ENCODE measurements at regions not wholly inside any gene's neighbourhood (a gene's known extent, or its start where the extent isn't known, plus 50 kb on each side); places are given as distances from the start of the nearest gene placed in this dataset.
"Not testable (repeated sequence)": the region's sequence is repeated elsewhere in the genome, so short reads cannot be mapped to it uniquely, and the experiment has no call there.

DNA sequence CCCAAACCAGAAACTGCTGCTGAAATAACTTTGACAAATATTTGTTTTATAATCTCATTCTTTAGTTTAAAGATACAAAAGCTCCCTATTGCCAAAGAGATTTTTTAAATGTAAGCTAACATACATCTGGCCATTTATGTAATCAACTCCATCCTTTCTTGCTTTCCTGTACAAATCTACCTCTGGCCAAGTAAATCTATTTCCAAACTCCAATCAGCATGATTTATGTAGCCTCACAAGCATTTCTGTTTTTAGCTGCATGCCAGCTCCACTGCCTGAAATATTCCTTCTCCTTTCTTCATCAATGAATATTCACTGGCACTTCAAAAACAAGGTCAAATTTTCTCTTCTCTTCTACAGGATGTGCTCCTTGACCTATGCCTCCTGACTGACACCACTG lies 80.0 kb downstream of the SHOX2 start:
- no peak for DNase-seq (ENCODE audit: low spot score)

DNA sequence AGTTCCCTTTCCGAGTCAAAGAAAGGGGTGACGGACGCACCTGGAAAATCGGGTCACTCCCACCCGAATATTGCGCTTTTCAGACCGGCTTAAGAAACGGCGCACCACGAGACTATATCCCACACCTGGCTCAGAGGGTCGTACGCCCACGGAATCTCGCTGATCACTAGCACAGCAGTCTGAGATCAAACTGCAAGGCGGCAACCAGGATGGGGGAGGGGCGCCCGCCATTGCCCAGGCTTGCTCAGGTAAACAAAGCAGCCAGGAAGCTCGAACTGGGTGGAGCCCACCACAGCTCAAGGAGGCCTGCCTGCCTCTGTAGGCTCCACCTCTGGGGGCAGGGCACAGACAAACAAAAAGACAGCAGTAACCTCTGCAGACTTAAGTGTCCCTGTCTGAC lies 86.3 kb downstream of the SHOX2 start:
- DNase-seq (ENCODE audit: low spot score): not testable (repeated sequence)

- DNase-seq (ENCODE audit: low spot score): no peak
Measured at GRCh38 chr3:158018462-158018861, 87.8 kb downstream of the SHOX2 start.

GRCh38 chr3:158012901-158013300 lies 93.3 kb downstream of the SHOX2 start:
- no peak for DNase-seq (ENCODE audit: low spot score)

DNA sequence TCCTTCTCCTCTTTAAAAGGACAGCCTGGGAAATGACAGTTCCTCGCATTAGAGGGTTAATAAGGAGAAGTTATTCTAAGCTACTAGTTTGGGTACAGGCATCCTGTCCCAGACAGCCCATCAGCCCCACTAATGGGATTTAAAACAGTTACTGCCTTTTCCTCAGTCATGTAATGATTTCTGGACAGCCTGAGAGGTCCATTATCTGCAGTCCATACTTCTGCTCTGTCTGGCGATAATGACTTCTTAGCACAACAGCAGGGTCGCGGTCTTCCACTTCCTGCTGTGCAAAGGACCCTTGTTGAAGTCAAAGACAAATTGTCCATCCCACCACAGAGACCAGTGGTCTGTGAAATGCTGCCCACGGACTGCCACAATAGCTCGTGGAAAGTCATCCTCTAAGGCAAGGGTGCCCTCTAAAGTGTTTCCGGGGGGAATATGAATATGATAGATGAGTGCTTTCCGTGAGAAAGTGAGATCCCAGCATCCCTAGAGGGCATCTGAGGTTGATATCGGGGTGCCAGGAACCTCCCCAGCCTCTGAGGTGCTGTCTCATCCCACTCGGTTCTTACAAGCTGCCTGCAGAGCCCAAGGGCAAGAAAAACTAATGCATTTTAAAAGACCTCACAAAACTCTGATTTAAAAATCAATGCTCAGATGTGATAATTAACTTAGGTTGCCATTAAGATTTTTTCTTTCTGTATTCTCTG lies 100.7 kb downstream of the SHOX2 start:
- no peak for DNase-seq (ENCODE audit: low spot score)

- DNase-seq (ENCODE audit: low spot score): no peak
Measured at GRCh38 chr3:157999246-157999645, 107.0 kb downstream of the SHOX2 start.

GRCh38 chr3:157982359-157982758 lies 123.9 kb downstream of the SHOX2 start:
- DNase-seq (ENCODE audit: low spot score): no peak

DNA sequence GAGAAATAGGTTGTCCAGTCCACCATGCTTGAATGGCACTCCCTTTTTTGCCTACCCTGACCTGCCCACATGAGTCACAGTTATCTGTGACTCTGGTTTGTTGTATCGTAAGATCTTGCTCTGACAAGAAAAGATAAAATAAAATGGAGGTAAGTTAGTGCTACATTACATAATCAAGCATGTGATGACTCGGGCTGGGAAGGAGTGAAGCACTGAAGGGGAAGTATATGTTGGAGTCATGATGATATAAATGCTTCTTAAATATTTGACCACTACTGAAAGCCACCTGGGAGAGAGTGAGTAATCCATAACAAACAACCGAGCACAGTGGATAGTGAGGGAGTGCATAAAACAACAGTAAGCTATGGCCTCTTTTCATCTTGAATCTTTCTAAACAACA lies 124.4 kb downstream of the SHOX2 start:
- DNase-seq (ENCODE audit: low spot score): no peak

- no peak for DNase-seq (ENCODE audit: low spot score)
Measured at GRCh38 chr3:157979022-157979421, 127.2 kb downstream of the SHOX2 start.

DNA sequence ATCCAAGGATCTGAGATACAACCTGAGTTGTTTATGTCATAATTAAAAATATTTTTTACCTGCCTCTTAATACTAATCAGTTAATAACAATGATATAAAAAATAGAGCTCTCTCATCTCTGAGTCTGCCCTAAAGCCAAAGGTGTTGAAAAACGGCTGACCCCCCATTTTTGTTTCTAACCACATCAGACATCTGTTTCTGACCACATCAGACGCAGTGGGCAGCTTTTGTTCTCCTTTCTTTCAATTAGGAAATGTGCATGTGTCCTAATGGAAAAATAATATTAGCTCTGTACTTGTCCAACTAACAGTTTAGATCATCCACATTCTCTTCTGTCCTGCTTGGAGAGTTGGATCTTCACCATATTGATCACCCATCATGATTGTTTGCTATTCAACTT lies 144.6 kb downstream of the SHOX2 start:
- DNase-seq (ENCODE audit: low spot score): no peak

DNA sequence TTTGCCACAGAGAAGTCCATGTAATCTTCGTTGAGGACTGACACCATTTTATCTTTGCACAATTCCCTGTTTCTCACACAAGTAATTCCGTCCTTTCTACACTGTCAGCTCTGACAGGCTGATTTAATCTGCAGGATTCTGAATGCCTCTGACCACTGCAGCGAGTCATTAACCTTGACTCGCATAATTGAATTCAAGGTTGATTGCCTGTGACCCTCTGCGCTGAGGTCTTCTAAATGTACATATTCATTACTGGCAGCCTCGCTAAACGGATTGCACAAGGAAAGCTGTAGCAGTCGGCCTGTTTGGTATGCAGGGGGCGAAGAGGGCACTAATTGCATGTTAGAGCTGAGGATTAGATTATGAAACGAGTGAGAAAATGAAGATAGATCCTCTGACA lies 147.8 kb downstream of the SHOX2 start:
- DNase-seq (ENCODE audit: low spot score): no peak

GRCh38 chr3:157956850-157957249 lies 149.4 kb downstream of the SHOX2 start:
- no peak for DNase-seq (ENCODE audit: low spot score)

DNA sequence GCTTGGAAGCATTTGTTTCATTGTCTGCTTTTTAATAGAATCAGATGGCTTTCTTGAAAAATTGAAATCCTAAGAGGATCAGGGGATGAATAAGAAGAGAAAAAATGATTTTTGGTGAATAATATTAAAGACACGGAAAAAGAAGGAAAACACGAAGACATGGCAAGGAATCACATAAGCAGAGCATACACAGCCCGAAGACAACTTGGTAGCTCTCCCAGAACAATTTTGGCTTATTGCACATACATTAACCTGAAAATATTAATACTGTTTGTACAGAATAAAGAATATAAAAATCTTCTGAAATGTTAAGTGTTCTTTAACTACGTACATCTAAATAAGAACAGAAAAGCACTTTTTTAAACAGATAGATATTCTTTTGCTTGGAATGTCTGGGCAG lies 150.0 kb downstream of the SHOX2 start:
- no peak for DNase-seq (ENCODE audit: low spot score)

- no peak for DNase-seq (ENCODE audit: low spot score)
Measured at GRCh38 chr3:157953565-157953964, 152.7 kb downstream of the SHOX2 start.

GRCh38 chr3:157948605-157949383 lies 157.4 kb downstream of the SHOX2 start:
- no peak for DNase-seq (ENCODE audit: low spot score)

DNA sequence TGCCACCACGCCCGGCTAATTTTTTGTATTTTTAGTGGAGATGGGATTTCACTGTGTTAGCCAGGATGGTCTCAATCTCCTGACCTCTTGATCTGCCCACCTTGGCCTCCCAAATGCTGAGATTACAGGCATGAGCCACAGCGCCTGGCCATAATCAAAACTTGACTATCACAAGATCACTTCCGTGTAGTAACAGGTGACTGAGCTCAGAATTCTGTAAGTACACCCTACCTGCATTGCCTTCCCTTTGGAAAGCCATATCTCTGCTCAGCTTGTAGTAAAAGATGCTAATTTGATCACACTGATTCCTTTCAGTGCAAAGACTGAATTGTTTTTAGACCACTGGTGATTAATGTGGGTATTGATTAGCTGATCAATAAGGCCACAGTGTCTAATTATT lies 167.1 kb downstream of the SHOX2 start:
- DNase-seq (ENCODE audit: low spot score): no peak

DNA sequence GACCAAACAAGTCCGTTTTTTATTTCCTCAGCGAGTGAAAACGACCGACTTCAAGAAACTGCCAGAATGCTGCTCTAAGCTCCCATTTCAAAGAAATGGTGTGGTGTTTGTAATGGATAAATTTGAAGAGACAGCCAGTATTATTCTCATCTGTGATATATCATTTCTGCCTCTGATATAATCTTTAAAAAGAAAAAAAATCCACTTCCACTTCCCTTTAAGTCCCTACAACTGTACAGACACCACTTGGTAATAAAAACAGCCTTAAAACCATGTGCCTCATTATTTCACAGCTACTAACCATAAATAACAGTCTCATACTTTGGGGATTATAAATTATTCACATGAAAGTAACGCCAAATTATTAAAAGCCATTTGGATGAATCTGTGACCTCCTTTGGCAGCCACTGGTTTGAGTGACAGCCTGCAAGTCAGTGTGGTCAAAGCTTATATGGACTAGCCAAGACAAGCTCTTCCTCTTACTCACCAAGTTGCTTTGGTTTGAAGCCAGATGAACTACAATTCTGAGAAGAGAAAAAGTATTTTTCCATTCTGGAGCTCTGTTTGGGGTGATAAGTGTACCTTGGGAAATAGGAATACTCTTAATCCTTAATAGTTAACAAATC lies 168.0 kb downstream of the SHOX2 start:
- no peak for DNase-seq (ENCODE audit: low spot score)

GRCh38 chr3:157931517-157931916 lies 174.7 kb downstream of the SHOX2 start:
- DNase-seq (ENCODE audit: low spot score): no peak

DNA sequence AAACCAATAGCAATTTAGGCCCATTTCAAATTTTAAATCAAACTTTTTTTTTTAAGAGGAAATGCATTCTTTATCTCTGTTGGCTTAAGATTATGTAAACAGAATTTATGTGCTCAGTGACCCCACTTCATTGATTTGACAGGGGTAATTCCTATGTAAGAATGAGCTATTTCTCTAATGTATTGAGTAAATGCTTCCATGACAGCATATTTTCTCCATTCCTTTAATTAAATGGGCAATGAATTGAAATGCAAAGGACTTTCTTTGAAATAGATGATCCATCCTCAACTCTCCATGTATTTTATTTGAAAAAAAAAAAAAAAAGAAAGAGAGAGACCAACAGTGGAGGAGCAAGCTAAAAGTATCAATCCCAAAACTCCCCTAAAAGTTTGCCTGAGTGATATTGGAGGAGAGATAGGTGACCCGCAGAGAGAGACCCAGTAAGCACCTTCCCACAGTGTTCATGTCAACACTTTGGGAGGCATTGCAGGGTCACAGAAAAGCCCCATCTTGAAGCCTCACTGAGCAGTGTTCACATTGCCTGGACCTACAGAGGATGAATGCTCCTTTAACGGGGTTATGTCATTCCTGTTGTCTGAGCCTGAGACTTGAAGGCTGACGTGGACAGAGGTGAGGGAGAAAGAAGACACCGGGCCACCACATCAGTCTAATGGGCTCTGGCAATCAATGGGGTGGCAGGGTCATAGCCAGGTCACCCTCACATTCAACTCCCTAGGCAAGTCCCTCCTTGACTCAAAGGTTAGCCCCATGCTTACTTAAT lies 176.0 kb downstream of the SHOX2 start:
- no peak for DNase-seq (ENCODE audit: low spot score)

DNA sequence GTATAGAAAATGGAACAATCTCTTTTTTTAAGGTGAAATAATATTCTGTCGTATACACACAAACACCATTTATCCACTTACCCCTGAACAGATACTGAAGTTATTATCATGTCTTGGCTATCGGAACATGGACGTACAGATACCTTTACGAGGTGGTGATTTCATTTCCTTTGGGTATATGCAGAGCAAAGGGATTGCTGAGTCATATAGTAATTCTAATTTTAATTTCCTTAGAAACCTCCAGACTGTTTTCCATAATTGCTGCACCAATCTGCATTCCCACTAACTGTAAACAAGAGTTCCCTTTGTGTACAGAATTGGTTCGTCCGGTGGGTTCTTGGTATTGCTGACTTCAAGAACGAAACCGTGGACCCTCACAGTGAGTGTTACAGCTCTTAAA lies 179.4 kb downstream of the SHOX2 start:
- no peak for DNase-seq (ENCODE audit: low spot score)

- DNase-seq (ENCODE audit: low spot score): no peak
Measured at GRCh38 chr3:157922614-157923013, 183.6 kb downstream of the SHOX2 start.

GRCh38 chr3:157921811-157922210 lies 184.4 kb downstream of the SHOX2 start:
- no peak for DNase-seq (ENCODE audit: low spot score)

Measured in AG08396 (cell line).